ENCODE measurements at regions not wholly inside any gene's neighbourhood (a gene's known extent, or its start where the extent isn't known, plus 50 kb on each side); places are given as distances from the start of the nearest gene placed in this dataset.
"Not testable (repeated sequence)": the region's sequence is repeated elsewhere in the genome, so short reads cannot be mapped to it uniquely, and the experiment has no call there.

- DNase-seq (ENCODE audit: low spot score in 2 of 2), result no peak
- 97% methylated on average over 2 of the region's 2 CpGs for WGBS
- TF ChIP-seq CTCF (IDR thresholded peaks at IDR 0.05) (no peak), EP300 (IDR thresholded peaks at IDR 0.05) (no peak), POLR2AphosphoS5 (IDR thresholded peaks at IDR 0.05) (no peak), POLR2A (IDR thresholded peaks at IDR 0.05) (no peak)
- H3K36me3 ChIP-seq, result no peaks in the 10 kb centered on the region
- H3K27ac ChIP-seq, result no peak overlapping the region
- no peaks in the 10 kb centered on the region for H3K9me3 ChIP-seq
- H3K4me1 ChIP-seq, result no peaks in the 10 kb centered on the region
- no peaks in the 10 kb centered on the region for H3K27me3 ChIP-seq
- no peak overlapping the region for H3K4me3 ChIP-seq
Measured at GRCh38 chr6:140193269-140193668, 818.8 kb upstream of the CITED2 start.

GRCh38 chr6:140192018-140192417, 817.6 kb upstream of the CITED2 start:
- no peak for TF ChIP-seq EP300 (IDR thresholded peaks at IDR 0.05)
- no peak for TF ChIP-seq POLR2AphosphoS5 (IDR thresholded peaks at IDR 0.05)
- no peak for TF ChIP-seq POLR2A (IDR thresholded peaks at IDR 0.05)
- no peak for TF ChIP-seq CTCF (IDR thresholded peaks at IDR 0.05)
- Histone ChIP-seq H3K27me3 (no peaks in the 10 kb centered on the region), H3K36me3 (no peaks in the 10 kb centered on the region), H3K27ac (no peak overlapping the region), H3K4me3 (no peak overlapping the region), H3K4me1 (no peaks in the 10 kb centered on the region), H3K9me3 (no peaks in the 10 kb centered on the region)
- 97% methylated on average over 1 of the region's 1 CpG for WGBS
- DNase-seq (ENCODE audit: low spot score in 2 of 2), result no peak

DNA sequence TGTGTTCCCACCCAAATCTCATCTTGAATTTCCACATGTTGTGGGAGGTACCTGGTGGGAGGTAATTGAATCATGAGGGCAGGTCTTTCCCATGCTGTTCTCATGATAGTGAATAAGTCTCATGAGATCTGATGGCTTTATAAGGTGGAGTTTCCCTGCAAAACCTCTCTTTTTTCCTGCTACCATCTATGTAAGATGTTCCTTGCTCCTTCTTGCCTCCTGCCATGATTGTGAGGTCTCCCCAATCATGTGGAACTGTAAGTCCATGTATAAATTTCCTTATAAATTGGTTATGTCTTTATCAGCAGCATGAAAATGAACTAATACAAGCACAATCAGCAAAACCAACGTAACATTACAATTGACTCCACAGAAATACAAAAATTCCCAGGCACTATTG, 814.8 kb upstream of the CITED2 start:
- H3K27ac ChIP-seq; H3K36me3 ChIP-seq; H3K4me1 ChIP-seq; H3K9me3 ChIP-seq; H3K4me3 ChIP-seq; H3K27me3 ChIP-seq; DNase-seq (ENCODE audit: low spot score in 2 of 2): not testable (repeated sequence)
- 80% methylated on average over 1 of the region's 1 CpG for WGBS

DNA sequence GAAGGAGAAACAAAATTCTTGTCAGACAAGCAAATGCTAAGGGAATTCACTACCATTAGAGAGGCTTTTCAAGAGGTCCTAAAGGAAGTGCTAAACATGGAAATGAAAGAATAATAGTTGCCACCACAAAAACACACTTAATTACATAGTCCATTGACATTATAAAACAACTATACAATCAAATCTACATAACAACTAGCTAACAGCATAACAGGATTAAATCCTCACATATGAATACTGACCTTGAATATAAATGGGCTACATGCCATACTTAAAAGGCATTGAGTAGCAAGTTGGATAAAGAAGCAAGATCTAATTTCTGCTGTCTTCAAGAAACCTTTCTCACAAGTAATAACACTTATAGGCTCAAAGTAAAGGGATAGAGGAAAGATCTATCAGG, 811.5 kb upstream of the CITED2 start:
- Histone ChIP-seq H3K27me3 (no peaks in the 10 kb centered on the region), H3K36me3 (no peaks in the 10 kb centered on the region), H3K4me1 (no peaks in the 10 kb centered on the region), H3K27ac (no peak overlapping the region), H3K9me3 (no peaks in the 10 kb centered on the region), H3K4me3 (no peak overlapping the region)
- no peak for DNase-seq (ENCODE audit: low spot score in 2 of 2)
- TF ChIP-seq POLR2A (IDR thresholded peaks at IDR 0.05), result no peak
- no peak for TF ChIP-seq CTCF (IDR thresholded peaks at IDR 0.05)
- TF ChIP-seq EP300 (IDR thresholded peaks at IDR 0.05), result no peak
- no peak for TF ChIP-seq POLR2AphosphoS5 (IDR thresholded peaks at IDR 0.05)

DNA sequence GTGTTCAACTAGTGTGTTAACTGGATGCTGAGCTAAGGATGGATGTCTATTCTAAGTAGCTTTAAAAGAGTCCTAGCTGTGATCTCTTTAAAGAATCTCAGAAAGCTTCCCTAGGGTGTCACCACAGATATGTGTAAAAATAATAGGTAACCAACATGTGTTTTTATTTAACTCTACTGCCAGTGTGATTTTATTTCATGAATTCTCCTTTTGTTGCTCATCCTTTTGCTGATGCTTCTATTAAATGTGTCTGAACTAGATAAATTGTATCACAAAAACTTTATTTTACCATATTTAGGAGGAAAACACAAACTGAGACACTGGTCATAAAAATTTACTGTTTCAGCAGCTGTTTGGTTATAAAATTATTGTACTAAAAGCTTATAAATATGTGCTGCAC, 809.4 kb upstream of the CITED2 start:
- DNase-seq (ENCODE audit: low spot score in 2 of 2), result no peak
- Histone ChIP-seq H3K27me3 (no peaks in the 10 kb centered on the region), H3K27ac (no peak overlapping the region)

More for the DNA sequence above, 809.4 kb upstream of the CITED2 start:
- H3K4me3 ChIP-seq, result no peak overlapping the region
- no peak for TF ChIP-seq CTCF (IDR thresholded peaks at IDR 0.05)
- no peak for TF ChIP-seq POLR2A (IDR thresholded peaks at IDR 0.05)
- TF ChIP-seq POLR2AphosphoS5 (IDR thresholded peaks at IDR 0.05), result no peak
- TF ChIP-seq EP300 (IDR thresholded peaks at IDR 0.05), result no peak
- no peaks in the 10 kb centered on the region for H3K9me3 ChIP-seq
- H3K36me3 ChIP-seq, result no peaks in the 10 kb centered on the region
- no peaks in the 10 kb centered on the region for H3K4me1 ChIP-seq
